Ascending aorta (tissue), 2 donors: ENCODE measurements at regions not wholly inside any gene's neighbourhood (a gene's known extent, or its start where the extent isn't known, plus 50 kb on each side); places are given as distances from the start of the nearest gene placed in this dataset.
"Not testable (repeated sequence)": the region's sequence is repeated elsewhere in the genome, so short reads cannot be mapped to it uniquely, and the experiment has no call there.

Source experiments
- DNase-seq, 2 donors: peaks; one replicate each; pipeline ENCODE4 v3.0.0-alpha.2; 2019; ENCODE audit warnings: low spot score in 2 of 2
- H3K27ac ChIP-seq, 2 donors: fragments of 200-600 bp; sonication (generic); one replicate each; pipeline ENCODE4 v1.5.1; 2016 to 2017; ENCODE audit warnings: mild to moderate bottlenecking in 1 of 2
- H3K27me3 ChIP-seq: fragments of 200-600 bp; sonication (generic); one replicate; pipeline ENCODE4 v1.5.1; 2017
- H3K36me3 ChIP-seq, 2 donors: fragments of 200-600 bp; sonication (generic); one replicate each; pipeline ENCODE4 v1.5.1; 2016
- H3K4me1 ChIP-seq, 2 donors: fragments of 200-600 bp; sonication (generic); one replicate each; pipeline ENCODE4 v1.5.1; 2016 to 2017; ENCODE audit warnings: mild to moderate bottlenecking in 1 of 2
- H3K4me3 ChIP-seq, 2 donors: fragments of 200-600 bp; sonication (generic); one replicate each; pipeline ENCODE4 v1.5.1; 2016 to 2017; ENCODE audit warnings: mild to moderate bottlenecking in 1 of 2
- H3K9me3 ChIP-seq, 2 donors: fragments of 200-600 bp; sonication (generic); one replicate each; pipeline ENCODE4 v1.5.1; 2016
- CTCF ChIP-seq, 3 experiments: fragments of 200-600 bp in 2 of 3; fragments of 450-650 bp in 1 of 3; sonication (generic) in 2 of 3; IDR thresholded peaks; one replicate each; pipeline ENCODE4 v1.5.1; 2016 to 2019; ENCODE audit warnings: antibody characterized with exemption in 3 of 3, mild to moderate bottlenecking in 1 of 3, moderate library complexity in 1 of 3
- intact Hi-C: fragments of 100-400 bp; cut with DNase I; formaldehyde crosslinking; loops from one replicate; pipeline ENCODE4 v1.15.1; 2023

GRCh38 chr5:66442951-66443445 lies 153.2 kb upstream of the MAST4 start:
- no peak for DNase-seq
- intact Hi-C loops, result no loop called here
- no peaks in the 10 kb centered on the region for H3K27me3 ChIP-seq
- H3K4me3 ChIP-seq, result no peak overlapping the region
- H3K9me3 ChIP-seq, result no peaks in the 10 kb centered on the region
- TF ChIP-seq CTCF (IDR thresholded peaks at IDR 0.05), result no peak
- no peaks in the 10 kb centered on the region for H3K36me3 ChIP-seq
- no peaks in the 10 kb centered on the region for H3K4me1 ChIP-seq
- H3K27ac ChIP-seq, result no peak overlapping the region

GRCh38 chr5:66443462-66444130 lies 152.6 kb upstream of the MAST4 start:
- H3K4me1 ChIP-seq, result no peaks in the 10 kb centered on the region
- intact Hi-C loops, result no loop called here
- no peak for DNase-seq
- no peaks in the 10 kb centered on the region for H3K27me3 ChIP-seq
- no peak overlapping the region for H3K27ac ChIP-seq
- H3K4me3 ChIP-seq, result no peak overlapping the region
- no peak for TF ChIP-seq CTCF (IDR thresholded peaks at IDR 0.05)
- H3K36me3 ChIP-seq, result no peaks in the 10 kb centered on the region
- H3K9me3 ChIP-seq, result no peaks in the 10 kb centered on the region

GRCh38 chr5:66448070-66448469 lies 148.1 kb upstream of the MAST4 start:
- H3K4me1 ChIP-seq, H3K27me3 ChIP-seq, intact Hi-C loops, DNase-seq, H3K9me3 ChIP-seq, H3K36me3 ChIP-seq, H3K4me3 ChIP-seq, H3K27ac ChIP-seq: not testable (repeated sequence)

GRCh38 chr5:66450237-66450636 lies 146.0 kb upstream of the MAST4 start:
- no peak overlapping the region for H3K27ac ChIP-seq
- H3K36me3 ChIP-seq, result no peaks in the 10 kb centered on the region
- H3K9me3 ChIP-seq, result no peaks in the 10 kb centered on the region
- intact Hi-C loops, result no loop called here
- H3K27me3 ChIP-seq, result no peaks in the 10 kb centered on the region
- no peaks in the 10 kb centered on the region for H3K4me1 ChIP-seq
- no peak for TF ChIP-seq CTCF (IDR thresholded peaks at IDR 0.05)
- DNase-seq, result no peak
- H3K4me3 ChIP-seq, result no peak overlapping the region

- no peak for TF ChIP-seq CTCF (IDR thresholded peaks at IDR 0.05)
- Histone ChIP-seq H3K27me3 (no peaks in the 10 kb centered on the region), H3K27ac (no peak overlapping the region), H3K4me1 (no peaks in the 10 kb centered on the region), H3K4me3 (no peak overlapping the region), H3K9me3 (no peaks in the 10 kb centered on the region), H3K36me3 (no peaks in the 10 kb centered on the region)
- intact Hi-C loops, result no loop called here
- no peak for DNase-seq
Observed at GRCh38 chr5:66450988-66451387, 145.2 kb upstream of the MAST4 start.

GRCh38 chr5:66452109-66452508 lies 144.1 kb upstream of the MAST4 start:
- Histone ChIP-seq H3K27ac (no peak overlapping the region), H3K4me3 (no peak overlapping the region), H3K27me3 (no peaks in the 10 kb centered on the region), H3K9me3 (no peaks in the 10 kb centered on the region), H3K4me1 (no peaks in the 10 kb centered on the region), H3K36me3 (no peaks in the 10 kb centered on the region)
- intact Hi-C loops, result no loop called here
- DNase-seq, result no peak
- TF ChIP-seq CTCF (IDR thresholded peaks at IDR 0.05), result no peak
